ENCODE measurements at regions not wholly inside any gene's neighbourhood (a gene's known extent, or its start where the extent isn't known, plus 50 kb on each side); places are given as distances from the start of the nearest gene placed in this dataset.
"Not testable (repeated sequence)": the region's sequence is repeated elsewhere in the genome, so short reads cannot be mapped to it uniquely, and the experiment has no call there.

DNA sequence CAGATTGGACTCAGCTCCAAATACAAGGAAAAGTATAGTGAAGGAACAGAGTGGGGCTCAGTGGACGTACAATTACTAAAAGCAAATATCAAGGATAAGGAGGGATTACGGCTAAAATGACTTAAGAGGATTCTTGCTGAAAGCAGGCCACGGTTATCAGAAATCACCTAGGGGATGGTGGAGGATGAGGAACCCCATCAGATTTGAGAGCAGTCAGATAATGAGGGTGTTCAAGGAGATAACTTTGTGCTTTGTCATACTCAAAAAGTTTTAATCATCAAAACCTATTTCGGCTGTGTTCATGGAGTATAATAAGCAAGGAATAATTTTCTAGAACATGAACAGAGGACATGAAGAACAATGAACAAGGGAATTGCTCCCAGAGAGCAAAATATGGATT, 275.8 kb downstream of the SEMA3D start (continued):
- no peak for TF ChIP-seq REST (IDR thresholded peaks at IDR 0.05; ENCODE audit: low read depth)

DNA sequence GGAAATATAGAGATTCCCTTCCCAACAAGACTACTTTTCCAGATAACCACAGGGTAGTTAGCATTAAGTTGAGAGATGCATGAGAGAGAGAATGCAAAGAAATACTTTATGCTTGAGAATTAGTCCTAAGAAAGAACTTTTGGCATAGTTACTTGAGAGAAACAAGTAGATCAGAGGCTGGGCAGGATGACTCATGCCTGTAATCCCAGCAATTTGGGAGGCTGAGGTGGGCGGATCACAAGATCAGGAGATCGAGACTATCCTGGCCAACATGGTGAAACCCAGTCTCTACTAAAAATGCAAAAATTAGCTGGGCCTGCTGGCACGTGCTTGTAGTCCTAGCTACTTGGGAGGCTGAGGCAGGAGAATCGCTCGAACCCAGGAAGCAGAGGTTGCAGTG, 276.5 kb downstream of the SEMA3D start:
- H3K79me2 ChIP-seq (ENCODE audit: insufficient read depth, low read length); DNase-seq (ENCODE audit: low read depth, low spot score); BruUV-seq (replicated peaks); POLR2A ChIA-PET; H3K4me1 ChIP-seq (ENCODE audit: control insufficient read depth in 1 of 2, insufficient read depth in 2 of 2, low read length in 2 of 2); H3K4me2 ChIP-seq (ENCODE audit: low read length); H3K9me3 ChIP-seq (ENCODE audit: control insufficient read depth in 1 of 2, insufficient read depth in 1 of 2, low read depth in 1 of 2, low read length in 2 of 2); H3K36me3 ChIP-seq (ENCODE audit: control insufficient read depth in 1 of 2, insufficient read depth in 2 of 2, low read length in 2 of 2); H3K27ac ChIP-seq (ENCODE audit: low read depth, low read length); H3K9ac ChIP-seq (ENCODE audit: low read length); H2AFZ ChIP-seq (ENCODE audit: low read depth, low read length, poor library complexity, severe bottlenecking); H3K27me3 ChIP-seq (ENCODE audit: insufficient read depth, low read length); H4K20me1 ChIP-seq (ENCODE audit: insufficient read depth); H3K4me3 ChIP-seq (replicated peaks in 1 of 2; ENCODE audit: low read depth in 1 of 2, low read length in 2 of 2); H3K9me2 ChIP-seq (ENCODE audit: insufficient read depth); ATAC-seq; RAD21 ChIA-PET (ENCODE audit: low non-redundant PET in 1 of 2, low total read pairs in 2 of 2, uncharacterized antibody in 2 of 2, unreplicated experiment in 2 of 2): not testable (repeated sequence)
- CTCF ChIA-PET = interaction anchor here (0.7 kb wide), 1 partner anchor 11 kb away, joined by 3 read pairs; no protein-coding TSS in a partner anchor
- intact Hi-C loops (cut with micrococcal nuclease) = loop anchor here (5.0 kb wide), 1 partner anchor 112 kb away; no protein-coding TSS in a partner anchor

DNA sequence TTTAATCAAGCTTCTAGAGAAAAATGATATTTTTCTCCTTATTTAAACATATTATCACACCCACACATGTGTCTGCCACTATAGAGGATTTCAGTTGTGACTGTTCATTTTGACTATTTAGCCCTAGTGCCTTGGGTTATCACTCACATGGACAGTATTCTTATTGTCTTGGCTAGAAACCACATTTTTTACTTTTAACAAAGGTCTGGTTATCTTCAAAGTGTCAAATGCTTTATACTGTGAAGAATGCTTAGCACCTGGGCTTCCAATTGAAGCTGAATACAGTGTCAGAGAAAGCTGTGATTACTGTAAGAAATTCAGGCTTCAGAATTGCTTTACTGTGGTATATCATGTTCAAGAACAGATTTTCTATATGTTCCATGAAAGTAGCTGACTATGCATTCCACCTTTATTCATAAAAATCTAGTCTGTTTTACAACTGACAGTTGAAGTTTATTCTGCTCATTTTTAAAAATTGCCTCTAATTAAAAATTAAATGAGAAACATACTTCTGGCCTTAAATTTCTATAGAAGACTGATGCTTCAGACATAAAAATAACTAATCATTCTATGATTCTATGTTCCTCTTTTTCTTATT, 278.6 kb downstream of the SEMA3D start:
- ChIA-PET RAD21 (ENCODE audit: low non-redundant PET in 1 of 2, low total read pairs in 2 of 2, uncharacterized antibody in 2 of 2, unreplicated experiment in 2 of 2) (no interaction called here), POLR2A (no interaction called here), CTCF (no interaction called here)
- H3K9me3 ChIP-seq (ENCODE audit: control insufficient read depth in 1 of 2, insufficient read depth in 1 of 2, low read depth in 1 of 2, low read length in 2 of 2) = no peaks in the 10 kb centered on the region
- no peaks in the 10 kb centered on the region for H4K20me1 ChIP-seq (ENCODE audit: insufficient read depth)
- H2AFZ ChIP-seq (ENCODE audit: low read depth, low read length, poor library complexity, severe bottlenecking) = no peak overlapping the region
- no peak overlapping the region for H3K9ac ChIP-seq (ENCODE audit: low read length)
- DNase-seq (ENCODE audit: low read depth, low spot score) (no peak), ATAC-seq (no peak)
- H3K79me2 ChIP-seq (ENCODE audit: insufficient read depth, low read length) = no peaks in the 10 kb centered on the region
- H3K27ac ChIP-seq (ENCODE audit: low read depth, low read length) = no peak overlapping the region
- H3K9me2 ChIP-seq (ENCODE audit: insufficient read depth) = no peaks in the 10 kb centered on the region
- intact Hi-C loops (cut with micrococcal nuclease) = no loop called here
- peaks cover 0 to 5% of the 10 kb centered on the region in 2 experiments; a peak in 2 of 4 replicates for H3K4me1 ChIP-seq (ENCODE audit: control insufficient read depth in 1 of 2, insufficient read depth in 2 of 2, low read length in 2 of 2)
- H3K36me3 ChIP-seq (ENCODE audit: control insufficient read depth in 1 of 2, insufficient read depth in 2 of 2, low read length in 2 of 2) = no peaks in the 10 kb centered on the region
- no TSS peak for BruUV-seq (replicated peaks)
- H3K4me2 ChIP-seq (ENCODE audit: low read length) = no peak overlapping the region
- H3K4me3 ChIP-seq (replicated peaks in 1 of 2; ENCODE audit: low read depth in 1 of 2, low read length in 2 of 2) = no peak overlapping the region
- no peaks in the 10 kb centered on the region for H3K27me3 ChIP-seq (ENCODE audit: insufficient read depth, low read length)
- TF ChIP-seq TCF7L2 (IDR thresholded peaks at IDR 0.05; ENCODE audit: borderline replicate concordance, extremely low read depth, insufficient read depth, insufficient read length) (no peak), EGR1 (IDR thresholded peaks at IDR 0.05; ENCODE audit: low read depth) (no peak), EZH2phosphoT487 (IDR thresholded peaks at IDR 0.05; ENCODE audit: borderline replicate concordance) (no peak), ZNF274 (IDR thresholded peaks at IDR 0.05; ENCODE audit: low read depth, low read length) (no peak), ZBTB33 (IDR thresholded peaks at IDR 0.05; ENCODE audit: extremely low read depth, insufficient replicate concordance, low read length) (no peak), POLR2AphosphoS5 (IDR thresholded peaks at IDR 0.05; ENCODE audit: low read depth, low read length) (no peak), ZFX (IDR thresholded peaks at IDR 0.05) (no peak), EZH2 (IDR thresholded peaks at IDR 0.05) (no peak), ATF3 (IDR thresholded peaks at IDR 0.05) (no peak), YY1 (IDR thresholded peaks at IDR 0.05; ENCODE audit: extremely low read depth, insufficient replicate concordance, low read depth, low read length) (no peak), MAX (IDR thresholded peaks at IDR 0.05) (no peak)

Measured in HCT116 (cell line).